KMS-11 (cell line): ENCODE measurements at regions not wholly inside any gene's neighbourhood (a gene's known extent, or its start where the extent isn't known, plus 50 kb on each side); places are given as distances from the start of the nearest gene placed in this dataset.

Experiments used
- H2AFZ ChIP-seq: fragments of 200-600 bp; sonication (generic); 2 replicates; pipeline ENCODE4 v1.6.1; 2016; ENCODE audit warnings: antibody characterized with exemption, mixed run types, low read depth
- H3K27ac ChIP-seq: fragments of 200-600 bp; sonication (generic); 2 replicates; pipeline ENCODE4 v1.6.1; 2016; ENCODE audit warnings: mild to moderate bottlenecking, mixed run types
- H3K27me3 ChIP-seq: fragments of 200-600 bp; sonication (generic); 2 replicates; pipeline ENCODE4 v1.6.1; 2017; ENCODE audit warnings: mild to moderate bottlenecking, low read depth, mixed run types, moderate library complexity; ENCODE audit not compliant: insufficient read depth
- H3K36me3 ChIP-seq: fragments of 200-600 bp; sonication (generic); 2 replicates; pipeline ENCODE4 v1.6.1; 2017; ENCODE audit warnings: mild to moderate bottlenecking, mixed run types; ENCODE audit not compliant: insufficient read depth
- H3K4me1 ChIP-seq: fragments of 200-600 bp; sonication (generic); 2 replicates; pipeline ENCODE4 v1.6.1; 2016; ENCODE audit warnings: mild to moderate bottlenecking, low read depth, mixed run types; ENCODE audit not compliant: poor library complexity, severe bottlenecking
- H3K4me2 ChIP-seq: fragments of 200-600 bp; sonication (generic); 2 replicates; pipeline ENCODE4 v1.7.0; 2016; ENCODE audit warnings: mild to moderate bottlenecking, mixed run types
- H3K4me3 ChIP-seq: fragments of 200-600 bp; sonication (generic); IDR thresholded peaks from 2 replicates; pipeline ENCODE4 v1.6.1; 2017; ENCODE audit warnings: low read depth, low read length, mixed read lengths; ENCODE audit not compliant: insufficient read depth
- H3K79me2 ChIP-seq: fragments of 200-600 bp; sonication (generic); 2 replicates; pipeline ENCODE4 v1.6.1; 2016; ENCODE audit warnings: low read depth, mixed run types; ENCODE audit not compliant: insufficient read depth
- H3K9ac ChIP-seq: fragments of 200-600 bp; sonication (generic); 2 replicates; pipeline ENCODE4 v1.6.1; 2016; ENCODE audit warnings: mild to moderate bottlenecking, mixed run types
- H4K20me1 ChIP-seq: fragments of 200-600 bp; sonication (generic); 2 replicates; pipeline ENCODE4 v1.6.1; 2016; ENCODE audit warnings: mild to moderate bottlenecking, mixed run types; ENCODE audit not compliant: insufficient read depth
- CTCF ChIP-seq: fragments of 200-600 bp; sonication (generic); conservative IDR thresholded peaks from 2 replicates; pipeline ENCODE4 v1.6.1; 2017; ENCODE audit warnings: low read depth, mild to moderate bottlenecking, antibody characterized with exemption, low read length, moderate library complexity, mixed read lengths

GRCh38 chr2:82652117-82652516, 1807.0 kb downstream of the SUCLG1 start:
- Histone ChIP-seq H3K4me1 (peaks cover 10% of the 10 kb centered on the region), H3K27me3 (no peaks in the 10 kb centered on the region), H3K27ac (no peak overlapping the region), H4K20me1 (no peaks in the 10 kb centered on the region), H3K4me3 (no peak overlapping the region), H3K79me2 (no peaks in the 10 kb centered on the region), H3K9ac (no peak overlapping the region), H2AFZ (no peak overlapping the region), H3K36me3 (no peaks in the 10 kb centered on the region), H3K4me2 (no peak overlapping the region)
- no peak for TF ChIP-seq CTCF

DNA sequence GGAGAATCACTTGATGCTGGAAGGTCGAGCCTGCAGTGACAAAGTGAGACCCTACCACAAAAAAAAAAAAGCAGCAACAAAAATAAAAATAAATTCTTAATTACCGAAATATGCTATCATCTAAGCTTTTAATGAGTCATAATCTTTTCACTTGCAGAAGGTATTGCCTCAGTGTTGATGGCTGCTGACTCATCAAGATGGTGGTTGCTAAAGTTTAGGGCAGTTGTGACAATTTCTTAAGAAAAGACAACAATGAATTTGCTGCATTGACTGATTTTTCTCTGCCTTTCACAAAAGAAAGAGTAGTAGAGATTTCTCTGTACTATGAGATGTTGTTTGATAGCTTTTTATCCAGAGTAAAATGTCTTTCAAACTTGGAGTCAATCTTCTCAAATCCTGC, 1809.0 kb downstream of the SUCLG1 start:
- H3K27me3 ChIP-seq, result no peaks in the 10 kb centered on the region
- 0 out of 2 replicates have a peak overlapping the region, but pooled peaks have one; percentile 5 for H2AFZ ChIP-seq
- peak overlapping the region; percentile 9; the same call in 1 of the 2 replicates for H3K27ac ChIP-seq
- H3K79me2 ChIP-seq, result no peaks in the 10 kb centered on the region
- no peak overlapping the region for H3K4me2 ChIP-seq
- H3K9ac ChIP-seq, result no peak overlapping the region
- H3K36me3 ChIP-seq, result no peaks in the 10 kb centered on the region
- H3K4me3 ChIP-seq, result no peak overlapping the region
- H3K4me1 ChIP-seq, result peaks cover 10% of the 10 kb centered on the region
- H4K20me1 ChIP-seq, result no peaks in the 10 kb centered on the region
- TF ChIP-seq CTCF, result no peak

DNA sequence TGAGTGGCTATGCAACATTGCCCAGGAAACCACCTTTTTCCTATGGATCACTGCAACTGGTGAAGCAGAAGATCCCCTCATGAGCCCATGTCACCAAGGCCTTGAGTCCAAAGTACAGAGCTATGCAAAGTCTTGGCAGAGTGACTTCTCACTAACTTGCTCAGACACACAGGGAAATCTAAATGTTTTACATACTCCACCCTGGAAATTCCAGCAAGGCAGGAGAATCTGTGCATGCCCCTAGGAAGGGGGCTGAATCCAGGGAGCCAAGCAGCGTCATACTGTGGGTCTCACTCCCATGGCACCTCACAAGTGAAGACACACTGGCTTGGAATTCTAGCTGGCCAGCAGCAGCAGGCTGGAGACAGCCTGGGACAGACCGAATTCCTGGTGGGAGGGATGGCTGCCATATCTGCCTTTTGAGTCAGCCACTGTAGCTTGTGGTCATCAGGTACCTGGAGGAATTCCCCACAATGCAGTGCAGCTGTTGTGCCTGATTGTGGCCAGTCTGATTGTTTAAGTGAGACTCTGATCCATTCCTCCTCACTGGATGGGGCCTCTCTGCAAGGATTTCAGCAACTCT, 1817.4 kb downstream of the SUCLG1 start:
- H2AFZ ChIP-seq, result no peak overlapping the region
- H3K36me3 ChIP-seq, result no peaks in the 10 kb centered on the region
- H3K79me2 ChIP-seq, result no peaks in the 10 kb centered on the region
- no peaks in the 10 kb centered on the region for H3K27me3 ChIP-seq
- H3K4me3 ChIP-seq, result no peak overlapping the region
- no peak for TF ChIP-seq CTCF
- H3K9ac ChIP-seq, result no peak overlapping the region
- H3K4me1 ChIP-seq, result no peaks in the 10 kb centered on the region
- no peak overlapping the region for H3K4me2 ChIP-seq
- H3K27ac ChIP-seq, result no peak overlapping the region
- no peaks in the 10 kb centered on the region for H4K20me1 ChIP-seq

- Histone ChIP-seq H3K36me3 (no peaks in the 10 kb centered on the region), H3K4me3 (no peak overlapping the region), H3K27ac (no peak overlapping the region), H3K9ac (no peak overlapping the region), H4K20me1 (no peaks in the 10 kb centered on the region), H2AFZ (no peak overlapping the region), H3K4me1 (no peaks in the 10 kb centered on the region), H3K4me2 (no peak overlapping the region), H3K27me3 (no peaks in the 10 kb centered on the region), H3K79me2 (no peaks in the 10 kb centered on the region)
- no peak for TF ChIP-seq CTCF
Measured at GRCh38 chr2:82636402-82637020, 1822.6 kb downstream of the SUCLG1 start.
